ENCODE measurements at regions not wholly inside any gene's neighbourhood (a gene's known extent, or its start where the extent isn't known, plus 50 kb on each side); places are given as distances from the start of the nearest gene placed in this dataset.

- no peak overlapping the region for H3K27ac ChIP-seq (ENCODE audit: low read depth, low read length)
- Mint-ChIP-seq H3K27me3 (ENCODE audit: insufficient read depth) (no peaks in the 10 kb centered on the region), H3K27ac (no peak overlapping the region), H3K4me1 (peaks cover 19% of the 10 kb centered on the region), H3K36me3 (ENCODE audit: low read depth) (no peaks in the 10 kb centered on the region), H3K4me3 (no peak overlapping the region), H3K9me3 (no peaks in the 10 kb centered on the region)
- no peaks in the 10 kb centered on the region for H3K9me3 ChIP-seq (ENCODE audit: control insufficient read depth, low read length)
- no peaks in the 10 kb centered on the region for H3K36me3 ChIP-seq (ENCODE audit: control insufficient read depth, insufficient read depth, low read length)
- H3K4me3 ChIP-seq (ENCODE audit: low read length) = no peak overlapping the region
- H3K9ac ChIP-seq (ENCODE audit: extremely low read depth, low read length, poor library complexity, severe bottlenecking) = no peak overlapping the region
- no peak for TF ChIP-seq CTCF (conservative IDR thresholded peaks at IDR 0.05)
- no peaks in the 10 kb centered on the region for H3K27me3 ChIP-seq (ENCODE audit: control insufficient read depth, insufficient read depth, low read length, poor library complexity, severe bottlenecking)
- H3K4me1 ChIP-seq (ENCODE audit: control insufficient read depth, insufficient read depth, low read length) = peaks cover 4% of the 10 kb centered on the region
- DNase-seq = no peak
These were observed 166.8 kb upstream of the TARS1 start for GRCh38 chr5:33273985-33274384.

- H3K9me3 Mint-ChIP-seq = no peaks in the 10 kb centered on the region
- Histone ChIP-seq H3K4me3 (ENCODE audit: low read length) (no peak overlapping the region), H3K4me1 (ENCODE audit: control insufficient read depth, insufficient read depth, low read length) (peaks cover 4% of the 10 kb centered on the region), H3K27me3 (ENCODE audit: control insufficient read depth, insufficient read depth, low read length, poor library complexity, severe bottlenecking) (no peaks in the 10 kb centered on the region), H3K27ac (ENCODE audit: low read depth, low read length) (no peak overlapping the region), H3K9ac (ENCODE audit: extremely low read depth, low read length, poor library complexity, severe bottlenecking) (no peak overlapping the region), H3K9me3 (ENCODE audit: control insufficient read depth, low read length) (no peaks in the 10 kb centered on the region), H3K36me3 (ENCODE audit: control insufficient read depth, insufficient read depth, low read length) (no peaks in the 10 kb centered on the region)
- H3K27ac Mint-ChIP-seq = no peak overlapping the region
- H3K4me1 Mint-ChIP-seq = peaks cover 19% of the 10 kb centered on the region
- 80% methylated on average over 2 of the region's 3 CpGs; no CpG with 5 or more reads in 1 of the 2 experiments for WGBS, 2 experiments (ENCODE audit: insufficient coverage in 1 of 2, insufficient read length in 1 of 2)
- H3K27me3 Mint-ChIP-seq (ENCODE audit: insufficient read depth) = no peaks in the 10 kb centered on the region
- H3K36me3 Mint-ChIP-seq (ENCODE audit: low read depth) = no peaks in the 10 kb centered on the region
- TF ChIP-seq CTCF (conservative IDR thresholded peaks at IDR 0.05) = no peak
- DNase-seq = no peak
- no peak overlapping the region for H3K4me3 Mint-ChIP-seq
These were observed 165.4 kb upstream of the TARS1 start for GRCh38 chr5:33275391-33275790.

- no peaks in the 10 kb centered on the region for H3K27me3 ChIP-seq (ENCODE audit: control insufficient read depth, insufficient read depth, low read length, poor library complexity, severe bottlenecking)
- H3K4me1 ChIP-seq (ENCODE audit: control insufficient read depth, insufficient read depth, low read length) = peaks cover 4% of the 10 kb centered on the region
- DNase-seq = no peak
- Mint-ChIP-seq H3K27me3 (ENCODE audit: insufficient read depth) (no peaks in the 10 kb centered on the region), H3K27ac (no peak overlapping the region), H3K9me3 (no peaks in the 10 kb centered on the region), H3K4me3 (no peak overlapping the region), H3K36me3 (ENCODE audit: low read depth) (no peaks in the 10 kb centered on the region), H3K4me1 (peaks cover 19% of the 10 kb centered on the region)
- H3K36me3 ChIP-seq (ENCODE audit: control insufficient read depth, insufficient read depth, low read length) = no peaks in the 10 kb centered on the region
- H3K4me3 ChIP-seq (ENCODE audit: low read length) = no peak overlapping the region
- no peaks in the 10 kb centered on the region for H3K9me3 ChIP-seq (ENCODE audit: control insufficient read depth, low read length)
- 91 to 95% methylated on average over 4 to 5 of the region's 5 CpGs for WGBS, 2 experiments (ENCODE audit: insufficient coverage in 1 of 2, insufficient read length in 1 of 2)
- TF ChIP-seq CTCF (conservative IDR thresholded peaks at IDR 0.05) = no peak
- H3K27ac ChIP-seq (ENCODE audit: low read depth, low read length) = no peak overlapping the region
- no peak overlapping the region for H3K9ac ChIP-seq (ENCODE audit: extremely low read depth, low read length, poor library complexity, severe bottlenecking)
These were observed 164.7 kb upstream of the TARS1 start for GRCh38 chr5:33275921-33276627.
